ENCODE measurements at regions not wholly inside any gene's neighbourhood (a gene's known extent, or its start where the extent isn't known, plus 50 kb on each side); places are given as distances from the start of the nearest gene placed in this dataset.

DNA sequence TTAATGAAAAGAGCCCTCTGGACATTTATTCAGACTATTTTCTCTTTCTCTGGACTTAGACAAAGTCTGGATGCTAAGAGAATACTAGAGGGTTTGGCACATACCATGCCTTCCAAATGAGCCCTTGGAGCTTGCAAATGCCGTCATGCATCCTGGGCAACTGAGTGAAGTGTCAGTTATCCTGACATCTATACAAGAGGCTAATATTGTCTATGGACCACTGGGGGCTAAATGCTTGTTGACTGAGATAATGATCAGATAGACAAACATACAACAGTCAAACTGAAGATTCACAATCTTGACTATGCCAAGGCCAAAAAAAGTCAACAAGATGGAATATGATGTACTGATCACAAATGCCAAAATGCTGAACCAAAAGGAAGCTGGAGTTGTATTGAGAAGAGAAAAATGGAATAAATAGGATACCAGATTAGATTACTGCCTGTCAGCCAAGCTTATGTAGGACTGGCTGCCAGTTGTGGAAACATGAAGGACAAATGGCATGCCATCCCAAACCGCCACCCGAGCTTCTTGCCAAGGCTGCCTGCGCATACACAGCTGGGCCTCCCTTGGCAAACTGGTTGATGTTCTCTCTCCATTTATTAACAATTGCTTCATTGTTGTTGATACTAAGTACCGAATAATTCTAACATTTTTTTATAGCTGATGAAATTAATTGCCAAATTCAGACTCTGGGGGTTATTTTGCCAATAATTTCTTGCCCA is 240.1 kb upstream of the GRAMD2B start:
- DNase-seq (ENCODE audit: low spot score) (no peak), ATAC-seq (no peak)
- intact Hi-C loops (cut with DNase I) = no loop called here

DNA sequence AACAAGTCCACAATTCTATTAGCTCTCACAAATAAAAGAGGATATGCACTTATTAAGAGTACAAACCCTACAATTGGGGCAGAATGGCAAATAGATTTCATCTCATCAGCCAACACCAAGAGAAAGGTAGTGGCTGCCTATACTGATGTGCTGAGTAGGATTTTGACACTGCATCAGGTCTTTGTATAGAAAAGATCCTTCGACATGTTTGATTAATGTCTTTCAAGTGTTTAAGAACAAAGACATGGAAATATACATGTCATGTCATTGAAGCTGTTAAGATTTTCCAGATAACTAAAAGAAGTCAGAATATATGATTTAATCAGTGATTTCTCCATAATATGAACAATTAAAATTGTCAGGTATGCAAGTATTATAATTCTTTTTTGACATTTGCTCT is 238.7 kb upstream of the GRAMD2B start:
- intact Hi-C loops (cut with DNase I) = no loop called here
- ATAC-seq (no peak), DNase-seq (ENCODE audit: low spot score) (no peak)

DNA sequence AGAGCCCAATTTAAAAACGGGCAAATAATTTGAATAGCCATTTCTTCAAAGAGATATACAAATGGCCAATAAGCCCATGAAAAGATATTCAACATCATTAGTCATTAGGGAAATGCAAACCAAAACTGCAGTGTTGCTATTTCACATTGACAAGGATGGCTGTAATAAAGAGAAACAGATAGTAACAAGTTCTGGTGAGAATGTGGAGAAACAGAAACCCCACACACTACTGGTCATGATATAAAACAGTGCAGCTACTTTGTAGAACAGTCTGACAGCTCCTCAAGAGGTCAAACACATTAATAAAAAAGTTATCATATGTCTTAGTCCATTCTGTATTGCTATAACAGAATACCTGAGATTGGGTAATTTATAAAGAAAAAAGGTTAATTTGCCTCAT is 237.0 kb upstream of the GRAMD2B start:
- no peak for DNase-seq (ENCODE audit: low spot score)
- ATAC-seq = no peak
- intact Hi-C loops (cut with DNase I) = no loop called here

DNA sequence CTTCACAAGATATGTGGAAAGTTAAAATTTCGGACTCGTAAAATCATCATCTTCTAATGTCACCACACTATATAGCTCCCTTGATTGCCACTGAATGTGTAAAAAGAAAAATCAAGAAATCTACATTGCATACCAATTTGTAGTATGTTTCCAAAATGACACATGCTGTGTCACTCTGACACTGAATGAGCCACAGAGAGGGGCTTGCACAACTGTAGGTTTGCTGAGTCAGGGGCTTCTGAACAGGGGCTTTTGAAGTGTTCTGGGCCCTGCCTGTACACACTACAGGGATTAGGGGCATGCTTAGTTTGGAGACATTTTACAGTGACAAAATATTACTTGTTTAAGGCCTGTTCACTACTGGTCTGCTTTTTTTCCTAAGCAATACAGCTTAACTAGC is 234.4 kb upstream of the GRAMD2B start:
- intact Hi-C loops (cut with DNase I) = no loop called here
- DNase-seq (ENCODE audit: low spot score) (no peak), ATAC-seq (no peak)

DNA sequence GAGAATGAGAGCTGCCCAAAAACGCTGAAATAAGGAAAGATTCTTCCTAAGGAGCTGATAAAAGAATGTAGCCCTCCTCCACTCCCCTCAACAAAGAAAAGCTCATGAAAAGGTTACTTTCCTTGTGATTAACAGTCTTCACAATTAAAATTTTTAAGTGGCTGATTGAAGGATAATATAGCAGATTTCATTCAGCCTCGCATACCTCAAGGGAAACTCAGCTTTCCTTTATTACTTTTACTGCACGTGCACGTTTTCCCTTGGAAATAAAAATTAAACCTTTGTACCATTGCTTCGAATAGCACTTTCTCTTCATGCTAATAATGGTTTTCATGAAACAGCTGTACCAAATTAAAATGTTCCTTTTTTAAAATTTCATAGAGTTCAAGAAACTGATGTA is 234.0 kb upstream of the GRAMD2B start:
- intact Hi-C loops (cut with DNase I) = no loop called here
- ATAC-seq = no peak
- no peak for DNase-seq (ENCODE audit: low spot score)

DNA sequence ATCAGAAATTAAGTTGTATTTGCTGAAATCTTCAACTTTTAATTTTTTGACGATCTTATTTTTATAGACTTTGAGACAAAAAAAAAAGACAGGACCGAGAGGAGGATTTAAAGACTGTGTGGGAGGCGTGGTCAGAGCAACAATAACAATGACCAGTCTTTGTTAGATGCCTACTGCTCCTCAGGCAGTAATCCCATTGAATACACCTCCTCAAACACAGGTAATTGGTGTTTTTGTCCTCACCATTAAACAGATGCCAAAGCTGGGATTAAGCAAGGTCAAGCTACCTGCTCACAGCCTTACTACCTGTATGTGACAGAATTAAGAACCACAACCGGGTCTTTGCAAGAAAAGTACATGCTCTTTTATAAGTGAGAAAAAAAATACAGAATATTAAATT is 233.3 kb upstream of the GRAMD2B start:
- no peak for ATAC-seq

DNA sequence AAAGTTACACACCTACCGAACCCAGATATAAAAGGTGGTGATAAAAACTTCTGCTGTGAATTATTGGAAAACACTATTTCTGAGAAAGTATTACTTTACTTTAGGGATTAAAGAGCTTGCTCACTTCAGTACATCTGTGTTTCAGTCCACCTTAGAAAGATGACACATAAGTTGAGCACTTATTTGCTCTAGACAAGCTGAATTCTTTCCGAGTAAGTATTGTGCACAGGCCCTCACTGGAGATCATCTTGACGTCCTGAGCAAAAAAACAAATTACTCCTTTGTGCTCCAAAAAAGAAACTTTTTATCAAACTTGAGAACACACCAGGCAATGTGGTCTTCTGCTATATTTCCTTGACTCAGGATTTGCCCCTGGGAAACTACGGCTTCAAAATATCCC is 231.0 kb upstream of the GRAMD2B start:
- no peak for ATAC-seq
- intact Hi-C loops (cut with DNase I) = no loop called here
- DNase-seq (ENCODE audit: low spot score) = no peak

More for the DNA sequence above, 233.3 kb upstream of the GRAMD2B start:
- DNase-seq (ENCODE audit: low spot score) = no peak
- intact Hi-C loops (cut with DNase I) = no loop called here

DNA sequence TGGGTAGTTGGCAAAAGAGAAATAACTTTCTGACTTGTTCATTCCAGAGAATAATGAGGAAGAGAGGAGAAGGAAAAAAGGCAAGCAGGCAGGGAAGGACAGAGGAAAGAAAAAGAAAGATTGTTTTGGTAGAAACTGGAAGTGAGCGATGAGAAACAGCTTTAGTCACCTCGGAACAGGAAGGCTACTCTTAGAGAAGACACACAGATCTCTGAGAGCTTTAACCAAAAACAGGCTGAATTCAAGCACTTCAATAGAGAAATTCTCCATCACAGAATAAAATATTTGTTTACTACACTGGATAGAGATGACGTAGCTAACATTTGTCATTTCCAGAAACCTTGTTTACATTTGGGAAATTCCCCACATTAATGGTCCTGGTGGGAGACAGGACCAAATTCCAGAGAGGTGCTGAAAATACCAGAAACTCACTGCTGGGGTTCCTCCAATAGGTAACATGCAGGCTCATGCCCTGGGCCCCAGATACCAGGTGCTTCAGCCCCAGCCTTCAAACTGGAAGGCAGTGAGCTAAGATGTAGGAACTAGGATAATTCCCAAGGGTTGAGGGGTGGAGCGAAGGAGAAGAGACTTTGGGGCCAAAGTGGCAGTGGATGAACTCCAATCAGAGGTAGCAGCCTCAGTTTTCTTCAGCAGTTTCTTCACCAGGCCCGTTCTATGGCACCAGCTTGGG is 227.7 kb upstream of the GRAMD2B start:
- no peak for DNase-seq (ENCODE audit: low spot score)
- no peak for ATAC-seq
- intact Hi-C loops (cut with DNase I) = no loop called here

DNA sequence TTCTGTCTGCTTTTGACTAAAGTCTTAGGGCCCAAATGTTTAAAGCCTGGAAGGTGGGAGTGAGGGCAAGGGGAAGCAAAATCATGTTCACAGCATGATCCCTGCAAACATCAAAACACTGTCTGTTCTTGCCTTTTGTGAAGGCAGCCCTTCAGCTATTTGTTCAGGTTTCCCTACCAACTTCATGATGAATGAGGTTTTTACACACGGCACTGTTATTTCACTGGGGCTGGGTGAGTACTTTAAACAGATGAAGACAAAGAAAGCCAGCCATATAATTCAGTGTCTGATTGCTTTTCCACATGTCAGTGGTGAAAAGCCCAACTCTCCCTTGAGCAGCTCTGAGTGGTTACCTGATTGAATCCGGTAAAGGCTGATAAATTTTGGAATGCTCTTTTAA is 224.7 kb upstream of the GRAMD2B start:
- no peak for ATAC-seq
- intact Hi-C loops (cut with DNase I) = no loop called here

DNA sequence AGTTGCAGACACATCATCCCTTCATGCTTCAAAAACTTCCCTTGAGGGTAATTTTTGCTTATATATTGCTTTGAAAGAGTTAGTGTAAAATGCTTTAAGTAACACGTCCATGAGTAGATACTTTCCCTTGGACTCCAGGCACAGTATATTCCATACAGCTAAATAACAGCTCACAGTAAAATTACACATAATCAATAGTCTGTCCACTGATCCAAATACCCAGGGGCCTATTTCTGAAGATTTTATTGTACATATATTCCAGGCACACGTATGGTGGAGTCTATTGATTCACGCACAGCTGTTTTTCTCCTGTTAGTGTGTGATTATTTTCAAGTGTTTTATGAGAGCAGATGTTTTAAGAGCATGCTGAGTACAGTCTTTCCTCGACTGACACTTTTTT is 223.7 kb upstream of the GRAMD2B start:
- no peak for DNase-seq (ENCODE audit: low spot score)
- ATAC-seq = no peak
- intact Hi-C loops (cut with DNase I) = no loop called here

More for the DNA sequence above, 224.7 kb upstream of the GRAMD2B start:
- no peak for DNase-seq (ENCODE audit: low spot score)

DNA sequence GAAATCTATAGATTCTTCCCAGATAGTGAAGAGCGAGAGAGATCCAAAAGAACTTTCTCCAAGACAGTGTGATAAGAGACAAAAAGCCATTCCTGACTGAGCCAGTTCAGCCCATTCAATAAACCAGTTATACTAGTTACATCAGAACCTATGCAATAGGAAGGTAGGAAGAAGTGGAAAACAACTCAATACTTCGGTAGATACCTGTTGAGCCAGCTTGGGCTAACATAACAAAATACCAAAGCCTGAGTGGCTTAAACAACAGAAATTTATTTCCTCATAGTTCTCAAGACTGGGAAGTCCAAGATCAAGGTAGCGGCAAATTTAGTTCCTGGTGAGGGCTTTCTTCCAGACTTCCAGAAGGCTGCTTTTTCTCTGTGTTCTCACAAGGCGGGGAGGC is 214.5 kb upstream of the GRAMD2B start:
- DNase-seq (ENCODE audit: low spot score) (no peak), ATAC-seq (no peak)
- intact Hi-C loops (cut with DNase I) = no loop called here

DNA sequence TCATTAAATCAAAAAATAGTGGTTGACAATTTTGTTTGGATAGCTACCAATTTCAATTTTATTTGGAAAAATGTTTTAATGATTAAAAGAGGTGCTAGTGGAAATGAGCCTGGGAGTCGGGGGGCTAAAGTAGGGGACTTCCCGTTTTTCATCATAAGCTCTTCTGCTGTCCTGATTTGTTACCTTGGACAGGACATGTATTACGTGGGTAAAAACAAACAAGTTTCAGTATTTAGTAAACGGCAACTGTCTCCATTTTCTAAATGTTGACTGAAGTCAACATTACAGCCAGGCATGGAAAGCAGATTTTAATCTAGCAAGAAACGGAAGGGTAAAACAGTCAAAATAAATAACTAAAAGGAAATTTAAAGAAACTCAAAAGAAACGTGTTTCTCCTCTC is 212.3 kb upstream of the GRAMD2B start:
- DNase-seq (ENCODE audit: low spot score) (no peak), ATAC-seq (no peak)
- intact Hi-C loops (cut with DNase I) = no loop called here

DNA sequence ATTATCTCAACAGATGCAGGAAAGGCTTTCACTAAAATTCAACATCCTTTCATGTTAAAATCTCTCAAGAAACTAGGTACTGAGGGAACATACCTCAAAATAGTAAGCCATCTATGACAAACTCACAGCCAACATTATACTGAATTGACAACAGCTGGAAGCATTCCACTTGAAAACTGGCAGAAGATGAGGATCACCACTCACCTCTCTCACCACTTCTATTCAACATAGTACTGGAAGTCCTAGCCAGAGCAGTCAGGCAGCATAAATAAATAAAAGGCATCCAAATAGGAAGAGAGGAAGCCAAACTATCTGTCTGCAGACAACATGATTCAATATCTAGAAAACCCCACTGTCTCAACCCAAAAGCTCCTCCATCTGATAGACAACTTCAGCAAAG is 203.6 kb upstream of the GRAMD2B start:
- ATAC-seq (no peak), DNase-seq (ENCODE audit: low spot score) (no peak)
- intact Hi-C loops (cut with DNase I) = no loop called here

DNA sequence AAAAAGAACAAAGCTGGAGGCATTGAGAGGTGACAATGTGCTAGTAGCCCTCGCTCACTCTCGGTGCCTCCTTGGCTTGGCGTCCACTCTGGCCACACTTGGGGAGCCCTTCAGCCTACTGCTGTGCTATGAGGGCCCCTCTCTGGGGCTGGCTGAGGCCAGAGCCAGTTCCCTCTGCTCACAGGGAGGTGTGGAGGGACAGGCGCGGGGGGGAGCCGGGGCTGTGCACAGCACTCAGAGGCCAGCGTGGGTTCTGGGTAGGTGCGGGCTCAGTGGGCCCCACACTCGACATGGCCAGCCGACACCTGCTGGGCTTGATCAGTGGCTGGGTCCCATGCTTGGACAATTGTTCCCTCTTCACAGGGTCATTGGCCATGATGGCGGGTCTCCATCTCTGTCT is 202.5 kb upstream of the GRAMD2B start:
- intact Hi-C loops (cut with DNase I) = no loop called here
- DNase-seq (ENCODE audit: low spot score) (no peak), ATAC-seq (no peak)

DNA sequence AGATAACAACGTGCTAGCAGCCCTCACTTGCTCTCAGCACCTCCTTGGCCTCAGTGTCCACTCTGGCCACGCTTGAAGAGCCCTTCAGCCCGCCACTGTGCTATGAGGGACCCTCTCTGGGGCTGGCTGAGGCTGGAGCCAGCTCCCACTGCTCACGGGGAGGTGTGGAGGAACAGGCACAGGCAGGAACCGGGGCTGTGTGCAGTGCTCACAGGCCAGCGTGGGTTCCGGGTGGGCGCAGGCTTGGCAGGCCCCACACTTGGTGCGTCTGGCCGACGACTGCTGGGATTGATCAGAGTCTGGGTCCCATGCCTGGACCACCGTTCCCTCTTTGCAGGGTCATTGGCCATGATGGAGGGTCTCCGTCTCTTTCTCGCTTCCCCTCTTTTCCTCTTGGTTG is 194.3 kb upstream of the GRAMD2B start:
- DNase-seq (ENCODE audit: low spot score) (no peak), ATAC-seq (no peak)
- intact Hi-C loops (cut with DNase I) = loop anchor here (5.0 kb wide), 1 partner anchor 713 kb away; no protein-coding TSS in a partner anchor

DNA sequence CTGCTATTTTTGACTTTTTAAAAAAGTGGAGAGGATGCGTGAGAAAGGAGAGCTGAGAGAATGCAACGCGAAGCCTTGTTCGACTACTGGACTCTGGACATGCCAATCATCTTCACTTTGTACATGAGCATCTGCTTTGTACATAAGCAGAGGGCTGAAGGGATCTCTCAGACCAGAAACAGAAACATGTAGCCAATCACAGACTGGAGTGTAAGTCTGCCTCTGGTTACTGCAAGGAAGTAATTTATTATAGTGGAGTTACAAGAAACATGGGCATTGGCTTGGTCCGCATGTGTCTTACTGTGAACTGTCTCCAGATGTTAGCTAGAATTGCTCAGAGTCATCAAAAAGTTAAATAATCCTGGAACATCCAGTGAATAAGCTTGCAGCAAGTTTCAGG is 190.0 kb upstream of the GRAMD2B start:
- ATAC-seq (no peak), DNase-seq (ENCODE audit: low spot score) (no peak)
- intact Hi-C loops (cut with DNase I) = no loop called here

DNA sequence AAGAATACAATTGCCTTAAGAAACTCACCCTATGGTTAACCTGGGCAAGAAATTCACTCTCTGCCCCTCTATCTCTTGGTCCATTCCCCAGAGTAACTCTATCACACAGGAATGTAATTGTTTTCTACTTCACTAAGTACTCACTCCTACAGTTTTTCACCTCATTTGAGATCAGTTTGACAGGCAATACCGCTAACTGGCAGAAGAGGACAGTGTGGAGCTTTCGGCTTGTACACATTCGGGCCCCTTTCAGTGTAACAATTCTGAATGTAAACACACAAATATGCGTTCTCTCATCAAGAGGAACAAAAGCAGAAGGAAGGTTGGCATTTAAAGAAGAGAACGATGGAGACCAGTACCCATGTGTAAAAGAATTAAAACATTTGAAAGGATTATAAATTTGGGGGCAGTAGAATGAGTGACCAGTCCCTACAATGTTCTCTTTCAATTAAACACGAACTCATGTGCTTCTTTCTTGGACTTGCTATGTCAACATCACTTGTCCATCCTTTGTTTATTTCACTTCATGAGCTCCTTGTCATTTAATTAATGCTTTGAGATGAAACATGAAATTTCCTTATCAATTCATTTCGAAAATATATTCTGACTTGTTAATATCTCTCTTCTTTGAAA is 188.5 kb upstream of the GRAMD2B start:
- no peak for ATAC-seq
- no peak for DNase-seq (ENCODE audit: low spot score)
- intact Hi-C loops (cut with DNase I) = no loop called here

DNA sequence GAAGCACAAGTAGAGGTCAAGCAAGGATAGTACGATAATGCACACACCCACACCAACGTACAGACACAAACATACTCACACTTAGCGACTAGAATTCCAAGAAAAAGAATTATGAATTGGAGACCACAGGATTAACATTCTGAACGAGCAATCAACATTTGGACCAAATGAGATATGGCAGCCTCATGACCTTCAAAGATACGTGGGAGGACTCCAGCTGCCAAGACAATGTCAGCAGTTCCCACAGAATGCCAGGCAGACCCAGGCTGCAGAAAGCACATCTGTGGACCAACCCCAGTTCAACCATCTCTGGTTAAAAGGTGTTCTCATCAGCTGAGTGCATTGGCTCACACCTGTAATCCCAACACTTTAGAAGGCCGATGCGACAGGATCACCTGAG is 187.6 kb upstream of the GRAMD2B start:
- intact Hi-C loops (cut with DNase I) = no loop called here
- DNase-seq (ENCODE audit: low spot score) = no peak
- no peak for ATAC-seq

DNA sequence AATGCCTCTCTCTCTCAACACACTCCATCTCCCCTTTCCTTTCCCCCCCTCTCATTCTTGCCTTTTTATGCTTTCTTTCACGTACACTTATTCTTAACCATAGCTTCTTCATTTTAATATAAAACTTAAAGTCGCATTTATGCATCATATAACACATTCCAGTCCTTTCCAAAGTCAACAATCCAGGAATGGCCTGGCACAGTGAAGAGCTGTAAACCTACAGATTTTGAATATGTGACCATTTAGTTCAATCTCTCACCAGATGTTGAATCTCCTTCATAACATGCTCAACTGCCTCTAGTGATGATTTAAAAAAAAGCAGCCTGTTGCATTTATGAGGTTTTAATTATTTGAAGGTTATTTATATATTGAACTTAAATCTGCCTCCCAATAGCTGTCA is 186.2 kb upstream of the GRAMD2B start:
- intact Hi-C loops (cut with DNase I) = no loop called here
- ATAC-seq (no peak), DNase-seq (ENCODE audit: low spot score) (no peak)

DNA sequence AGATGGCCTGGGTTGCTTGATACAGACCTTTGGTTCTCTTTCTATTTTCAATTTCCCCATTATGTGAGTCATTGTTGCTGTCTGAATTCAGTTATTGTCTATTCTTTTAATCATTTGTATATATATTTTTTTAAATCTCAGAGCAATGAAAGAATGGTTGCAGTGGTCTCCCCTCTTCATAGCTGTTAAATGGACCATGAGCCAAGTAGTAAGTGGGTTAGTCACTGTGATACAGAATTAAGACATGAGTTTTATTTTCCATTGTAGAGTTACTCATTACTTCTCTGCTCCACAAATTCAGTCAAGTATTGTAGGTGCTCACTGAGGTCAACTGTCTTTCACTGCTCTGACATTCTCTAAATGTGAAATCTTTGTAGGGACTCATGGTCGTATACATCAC is 174.6 kb upstream of the GRAMD2B start:
- ATAC-seq = no peak
- intact Hi-C loops (cut with DNase I) = no loop called here
- DNase-seq (ENCODE audit: low spot score) = no peak

DNA sequence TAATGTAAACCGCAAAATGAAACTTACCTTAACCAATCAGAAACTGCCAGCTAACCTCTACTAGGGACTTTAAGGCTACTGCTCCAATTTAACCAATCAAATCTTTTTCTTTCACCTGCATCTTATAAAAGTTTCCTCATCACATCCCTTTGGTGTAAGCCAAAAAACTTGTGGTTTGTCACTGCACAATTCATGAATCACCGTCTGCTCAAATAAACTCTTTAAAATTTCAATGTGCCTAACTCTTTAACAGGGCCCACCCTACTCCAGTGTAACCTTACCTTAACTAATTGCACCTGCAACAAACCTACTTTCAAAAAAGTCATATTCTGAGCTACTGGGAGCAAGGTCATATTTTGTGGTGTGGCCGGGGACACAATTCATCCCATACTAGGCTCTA is 172.2 kb upstream of the GRAMD2B start:
- DNase-seq (ENCODE audit: low spot score) (no peak), ATAC-seq (no peak)
- intact Hi-C loops (cut with DNase I) = no loop called here
